ENCODE measurements at regions not wholly inside any gene's neighbourhood (a gene's known extent, or its start where the extent isn't known, plus 50 kb on each side); places are given as distances from the start of the nearest gene placed in this dataset.
"Not testable (repeated sequence)": the region's sequence is repeated elsewhere in the genome, so short reads cannot be mapped to it uniquely, and the experiment has no call there.

DNA sequence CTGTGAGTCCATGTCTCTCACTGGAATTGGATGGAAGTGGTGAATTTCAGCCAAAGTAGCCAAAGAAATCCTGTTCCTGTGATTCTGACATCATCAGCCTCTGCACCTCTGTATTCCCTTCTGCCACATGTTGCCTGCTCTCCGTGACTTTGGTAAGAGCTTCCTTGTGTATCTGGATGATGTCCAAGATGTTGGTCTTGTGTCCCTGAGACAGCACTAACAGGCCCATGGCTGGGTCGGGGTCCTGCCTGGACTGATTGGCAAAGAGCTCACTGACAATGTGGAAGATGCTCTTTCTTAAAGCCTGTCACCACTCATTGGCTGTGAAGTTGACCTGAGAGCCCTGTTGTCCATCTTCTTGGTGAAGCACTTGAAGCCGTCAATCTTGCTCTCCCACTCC lies 247.3 kb downstream of the CWH43 start:
- TF ChIP-seq, protein P1, sequence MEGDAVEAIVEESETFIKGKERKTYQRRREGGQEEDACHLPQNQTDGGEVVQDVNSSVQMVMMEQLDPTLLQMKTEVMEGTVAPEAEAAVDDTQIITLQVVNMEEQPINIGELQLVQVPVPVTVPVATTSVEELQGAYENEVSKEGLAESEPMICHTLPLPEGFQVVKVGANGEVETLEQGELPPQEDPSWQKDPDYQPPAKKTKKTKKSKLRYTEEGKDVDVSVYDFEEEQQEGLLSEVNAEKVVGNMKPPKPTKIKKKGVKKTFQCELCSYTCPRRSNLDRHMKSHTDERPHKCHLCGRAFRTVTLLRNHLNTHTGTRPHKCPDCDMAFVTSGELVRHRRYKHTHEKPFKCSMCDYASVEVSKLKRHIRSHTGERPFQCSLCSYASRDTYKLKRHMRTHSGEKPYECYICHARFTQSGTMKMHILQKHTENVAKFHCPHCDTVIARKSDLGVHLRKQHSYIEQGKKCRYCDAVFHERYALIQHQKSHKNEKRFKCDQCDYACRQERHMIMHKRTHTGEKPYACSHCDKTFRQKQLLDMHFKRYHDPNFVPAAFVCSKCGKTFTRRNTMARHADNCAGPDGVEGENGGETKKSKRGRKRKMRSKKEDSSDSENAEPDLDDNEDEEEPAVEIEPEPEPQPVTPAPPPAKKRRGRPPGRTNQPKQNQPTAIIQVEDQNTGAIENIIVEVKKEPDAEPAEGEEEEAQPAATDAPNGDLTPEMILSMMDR (IDR thresholded peaks at IDR 0.05) = not testable (repeated sequence)
- TF ChIP-seq POLR2A (IDR thresholded peaks at IDR 0.05) = not testable (repeated sequence)

Data from lower leg skin (tissue), 3 donors.